Neural progenitor cell (in vitro differentiated cells): ENCODE measurements at regions not wholly inside any gene's neighbourhood (a gene's known extent, or its start where the extent isn't known, plus 50 kb on each side); places are given as distances from the start of the nearest gene placed in this dataset.

ENCODE experiments used
- DNase-seq: peaks from one replicate; pipeline ENCODE4 v3.0.0-alpha.2; 2016; ENCODE audit warnings: low spot score
- H2AFZ ChIP-seq: fragments of 200-600 bp; sonication (generic); replicated peaks from 2 replicates; pipeline ENCODE4 v1.6.1; 2016; ENCODE audit warnings: antibody characterized with exemption
- H3F3A ChIP-seq: fragments of 200-600 bp; sonication (generic); 2 replicates; pipeline ENCODE4 v1.6.1; 2016; ENCODE audit warnings: antibody characterized with exemption, low read depth
- H3K27ac ChIP-seq: fragments of 200-600 bp; sonication (generic); 2 replicates; pipeline ENCODE4 v1.5.1; 2016; ENCODE audit warnings: mild to moderate bottlenecking
- H3K27me3 ChIP-seq: fragments of 200-600 bp; sonication (generic); 2 replicates; pipeline ENCODE4 v1.6.1; 2016; ENCODE audit warnings: mild to moderate bottlenecking, moderate library complexity
- H3K36me3 ChIP-seq: fragments of 200-600 bp; sonication (generic); 2 replicates; pipeline ENCODE4 v1.5.1; 2016
- H3K4me1 ChIP-seq: fragments of 200-600 bp; sonication (generic); 2 replicates; pipeline ENCODE4 v1.6.1; 2016; ENCODE audit warnings: mixed run types
- H3K4me2 ChIP-seq: fragments of 200-600 bp; sonication (generic); 2 replicates; pipeline ENCODE4 v1.6.1; 2016
- H3K4me3 ChIP-seq: fragments of 200-600 bp; sonication (generic); 2 replicates; pipeline ENCODE4 v1.5.1; 2016
- H3K79me2 ChIP-seq: fragments of 200-600 bp; sonication (generic); 2 replicates; pipeline ENCODE4 v1.6.1; 2016; ENCODE audit warnings: low read depth
- H3K9ac ChIP-seq: fragments of 200-600 bp; sonication (generic); 2 replicates; pipeline ENCODE4 v1.6.1; 2016
- H3K9me3 ChIP-seq: fragments of 200-600 bp; sonication (generic); 2 replicates; pipeline ENCODE4 v1.5.1; 2016; ENCODE audit warnings: low read depth
- H4K20me1 ChIP-seq: fragments of 200-600 bp; sonication (generic); 2 replicates; pipeline ENCODE4 v1.6.1; 2016; ENCODE audit warnings: low read depth
- H3K27ac Mint-ChIP-seq: 3 replicates; pipeline ENCODE4 v1.8.0; 2021; ENCODE audit warnings: mixed read lengths
- H3K27me3 Mint-ChIP-seq: 2 replicates; pipeline ENCODE4 v1.8.0; 2022; ENCODE audit warnings: low read depth, mild to moderate bottlenecking, inconsistent platforms, moderate library complexity, mixed read lengths; ENCODE audit not compliant: insufficient read depth
- H3K36me3 Mint-ChIP-seq: 3 replicates; pipeline ENCODE4 v1.8.0; 2021; ENCODE audit warnings: mixed read lengths
- H3K4me1 Mint-ChIP-seq: 3 replicates; pipeline ENCODE4 v1.8.0; 2021; ENCODE audit warnings: mixed read lengths
- H3K4me3 Mint-ChIP-seq: 3 replicates; pipeline ENCODE4 v1.8.0; 2021; ENCODE audit warnings: mild to moderate bottlenecking, moderate library complexity, mixed read lengths
- H3K9me3 Mint-ChIP-seq: 3 replicates; pipeline ENCODE4 v1.8.0; 2020; ENCODE audit warnings: mixed read lengths
- EZH2 ChIP-seq: fragments of 200-600 bp; sonication (generic); IDR thresholded peaks from 2 replicates; pipeline ENCODE4 v1.6.1; 2017; ENCODE audit warnings: antibody characterized with exemption, mild to moderate bottlenecking, moderate library complexity
- EZH2phosphoT487 ChIP-seq: fragments of 200-600 bp; sonication (generic); IDR thresholded peaks from 2 replicates; pipeline ENCODE4 v1.6.1; 2017; ENCODE audit warnings: antibody characterized with exemption
- TF ChIP-seq, protein P1 (sequence below): fragments of 200-600 bp; sonication (generic); IDR thresholded peaks from 2 replicates; pipeline ENCODE4 v1.5.1; 2017; ENCODE audit warnings: antibody characterized with exemption, mild to moderate bottlenecking

GRCh38 chr5:54741711-54742110 is 224.2 kb downstream of the SNX18 start:
- TF ChIP-seq EZH2phosphoT487 (no peak), EZH2 (no peak)
- TF ChIP-seq, protein P1, sequence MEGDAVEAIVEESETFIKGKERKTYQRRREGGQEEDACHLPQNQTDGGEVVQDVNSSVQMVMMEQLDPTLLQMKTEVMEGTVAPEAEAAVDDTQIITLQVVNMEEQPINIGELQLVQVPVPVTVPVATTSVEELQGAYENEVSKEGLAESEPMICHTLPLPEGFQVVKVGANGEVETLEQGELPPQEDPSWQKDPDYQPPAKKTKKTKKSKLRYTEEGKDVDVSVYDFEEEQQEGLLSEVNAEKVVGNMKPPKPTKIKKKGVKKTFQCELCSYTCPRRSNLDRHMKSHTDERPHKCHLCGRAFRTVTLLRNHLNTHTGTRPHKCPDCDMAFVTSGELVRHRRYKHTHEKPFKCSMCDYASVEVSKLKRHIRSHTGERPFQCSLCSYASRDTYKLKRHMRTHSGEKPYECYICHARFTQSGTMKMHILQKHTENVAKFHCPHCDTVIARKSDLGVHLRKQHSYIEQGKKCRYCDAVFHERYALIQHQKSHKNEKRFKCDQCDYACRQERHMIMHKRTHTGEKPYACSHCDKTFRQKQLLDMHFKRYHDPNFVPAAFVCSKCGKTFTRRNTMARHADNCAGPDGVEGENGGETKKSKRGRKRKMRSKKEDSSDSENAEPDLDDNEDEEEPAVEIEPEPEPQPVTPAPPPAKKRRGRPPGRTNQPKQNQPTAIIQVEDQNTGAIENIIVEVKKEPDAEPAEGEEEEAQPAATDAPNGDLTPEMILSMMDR, result no peak
- DNase-seq, result no peak
- Mint-ChIP-seq H3K27me3 (peaks cover 5% of the 10 kb centered on the region), H3K4me3 (no peak overlapping the region), H3K27ac (no peak overlapping the region), H3K4me1 (peaks cover 13% of the 10 kb centered on the region), H3K36me3 (no peaks in the 10 kb centered on the region), H3K9me3 (peaks cover 2% of the 10 kb centered on the region)
- H3K4me2 ChIP-seq, result no peak overlapping the region
- no peaks in the 10 kb centered on the region for H3K27me3 ChIP-seq
- H3K9me3 ChIP-seq, result no peaks in the 10 kb centered on the region
- H2AFZ ChIP-seq, result no peak overlapping the region
- no peaks in the 10 kb centered on the region for H3K79me2 ChIP-seq
- no peaks in the 10 kb centered on the region for H3K36me3 ChIP-seq
- H3K4me1 ChIP-seq, result peaks cover 19% of the 10 kb centered on the region
- H3K9ac ChIP-seq, result no peak overlapping the region
- H3F3A ChIP-seq, result peaks cover 4% of the 10 kb centered on the region
- no peaks in the 10 kb centered on the region for H4K20me1 ChIP-seq
- H3K4me3 ChIP-seq, result no peak overlapping the region
- H3K27ac ChIP-seq, result no peak overlapping the region

DNA sequence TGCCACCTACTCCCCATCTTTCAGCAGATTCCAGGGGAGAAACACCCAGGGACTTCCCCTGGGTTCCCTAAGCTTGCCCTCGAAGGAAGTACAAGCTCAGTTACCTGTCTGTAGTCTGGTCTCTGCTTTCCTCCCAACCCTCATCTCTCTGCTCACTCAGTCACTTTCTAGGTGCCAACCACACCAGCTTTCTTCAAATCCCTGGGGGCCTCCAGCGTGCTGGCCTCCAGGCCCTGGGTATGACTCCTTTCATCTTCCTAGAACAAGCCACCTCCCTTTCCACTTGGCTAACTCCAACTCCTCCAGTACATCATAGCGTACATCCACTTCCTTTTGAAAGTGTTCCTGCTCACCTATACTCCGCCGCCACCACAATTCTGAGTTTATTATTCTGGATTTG is 222.6 kb downstream of the SNX18 start:
- Histone ChIP-seq H3K27ac (no peak overlapping the region), H2AFZ (no peak overlapping the region), H4K20me1 (no peaks in the 10 kb centered on the region), H3K9me3 (no peaks in the 10 kb centered on the region), H3K27me3 (no peaks in the 10 kb centered on the region), H3K36me3 (no peaks in the 10 kb centered on the region), H3K4me2 (no peak overlapping the region), H3K9ac (no peak overlapping the region), H3K79me2 (no peaks in the 10 kb centered on the region), H3K4me3 (no peak overlapping the region), H3F3A (peaks cover 4% of the 10 kb centered on the region), H3K4me1 (peaks cover 19% of the 10 kb centered on the region)
- TF ChIP-seq, protein P1, result no peak
- no peak for TF ChIP-seq EZH2phosphoT487
- TF ChIP-seq EZH2, result no peak
- Mint-ChIP-seq H3K36me3 (no peaks in the 10 kb centered on the region), H3K27me3 (peaks cover 5% of the 10 kb centered on the region), H3K4me3 (no peak overlapping the region), H3K4me1 (peaks cover 16% of the 10 kb centered on the region), H3K27ac (no peak overlapping the region), H3K9me3 (peaks cover 2% of the 10 kb centered on the region)
- DNase-seq, result no peak

DNA sequence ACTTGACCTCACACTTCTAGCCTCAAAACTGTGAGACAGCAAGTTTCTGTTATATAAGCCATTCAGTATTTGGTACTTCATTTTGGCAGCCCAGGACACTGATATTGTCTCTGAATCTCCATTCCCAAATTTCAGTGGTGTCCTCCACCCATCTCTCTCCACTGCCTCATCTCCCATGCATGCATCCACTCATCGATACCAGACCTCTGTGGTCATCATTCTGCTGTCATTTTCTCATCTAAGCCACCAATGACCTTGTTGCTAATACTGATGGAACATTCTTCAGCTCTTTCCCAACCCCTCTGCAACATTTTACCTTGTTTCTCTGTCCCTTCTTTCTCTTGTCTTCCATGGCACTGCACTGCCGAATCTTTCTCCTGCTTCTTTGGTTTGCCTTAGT is 221.8 kb downstream of the SNX18 start:
- Mint-ChIP-seq H3K36me3 (no peaks in the 10 kb centered on the region), H3K4me3 (no peak overlapping the region), H3K9me3 (peaks cover 2% of the 10 kb centered on the region), H3K27me3 (peaks cover 5% of the 10 kb centered on the region), H3K27ac (no peak overlapping the region), H3K4me1 (peaks cover 13% of the 10 kb centered on the region)
- DNase-seq, result no peak
- peaks cover 4% of the 10 kb centered on the region for H3F3A ChIP-seq
- H3K9me3 ChIP-seq, result no peaks in the 10 kb centered on the region
- H3K36me3 ChIP-seq, result no peaks in the 10 kb centered on the region
- TF ChIP-seq, protein P1, result no peak
- TF ChIP-seq EZH2 (no peak), EZH2phosphoT487 (no peak)
- H3K4me3 ChIP-seq, result no peak overlapping the region
- H3K4me1 ChIP-seq, result peaks cover 17% of the 10 kb centered on the region
- no peak overlapping the region for H3K4me2 ChIP-seq
- H3K9ac ChIP-seq, result no peak overlapping the region
- no peaks in the 10 kb centered on the region for H4K20me1 ChIP-seq
- no peaks in the 10 kb centered on the region for H3K79me2 ChIP-seq
- no peak overlapping the region for H3K27ac ChIP-seq
- no peak overlapping the region for H2AFZ ChIP-seq
- H3K27me3 ChIP-seq, result no peaks in the 10 kb centered on the region

GRCh38 chr5:54738973-54739367 is 221.4 kb downstream of the SNX18 start:
- no peaks in the 10 kb centered on the region for H3K36me3 Mint-ChIP-seq
- H4K20me1 ChIP-seq, result no peaks in the 10 kb centered on the region

More at GRCh38 chr5:54738973-54739367, 221.4 kb downstream of the SNX18 start:
- TF ChIP-seq EZH2phosphoT487 (no peak), EZH2 (no peak)
- TF ChIP-seq, protein P1, result no peak
- Mint-ChIP-seq H3K4me1 (peaks cover 9% of the 10 kb centered on the region), H3K4me3 (no peak overlapping the region), H3K27me3 (peaks cover 5% of the 10 kb centered on the region), H3K27ac (no peak overlapping the region), H3K9me3 (peaks cover 2% of the 10 kb centered on the region)
- Histone ChIP-seq H2AFZ (no peak overlapping the region), H3K79me2 (no peaks in the 10 kb centered on the region), H3K4me2 (no peak overlapping the region), H3K27me3 (no peaks in the 10 kb centered on the region), H3K9me3 (no peaks in the 10 kb centered on the region), H3K4me1 (peaks cover 13% of the 10 kb centered on the region), H3K27ac (no peak overlapping the region), H3K9ac (no peak overlapping the region), H3K36me3 (no peaks in the 10 kb centered on the region), H3K4me3 (no peak overlapping the region), H3F3A (peaks cover 4% of the 10 kb centered on the region)
- DNase-seq, result no peak
